Stimulated activated CD4-positive, alpha-beta T cell treated with anti-CD3 and anti-CD28 coated beads, Interleukin-4, amount 100 ng/mL, for 24 hours (primary cell): ENCODE measurements at regions not wholly inside any gene's neighbourhood (a gene's known extent, or its start where the extent isn't known, plus 50 kb on each side); places are given as distances from the start of the nearest gene placed in this dataset.

Source experiments
- DNase-seq: peaks from one replicate; pipeline ENCODE4 v3.0.0-alpha.2; 2020

GRCh38 chr20:59376109-59376841, 75.9 kb downstream of the EDN3 start:
- DNase-seq, result no peak

DNA sequence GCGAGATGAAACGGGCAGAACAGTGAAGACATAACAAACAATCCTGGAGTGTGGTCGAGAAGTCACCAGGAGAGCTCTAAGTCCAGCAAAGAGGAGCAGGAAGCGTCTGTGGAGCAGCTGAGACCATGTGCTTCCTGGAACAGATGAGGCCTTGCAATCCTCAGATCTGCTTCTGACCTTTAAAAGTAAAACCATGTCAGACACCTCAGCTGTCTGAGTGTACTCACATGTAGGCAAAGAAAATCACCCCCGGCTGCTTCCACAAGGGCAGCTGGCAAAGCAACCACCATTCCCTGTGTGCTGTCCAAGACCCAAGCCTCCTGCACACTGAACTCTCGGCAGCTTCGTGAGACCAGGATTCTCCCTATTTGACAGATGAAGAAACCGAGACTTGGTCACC, 76.6 kb downstream of the EDN3 start:
- DNase-seq, result no peak

DNA sequence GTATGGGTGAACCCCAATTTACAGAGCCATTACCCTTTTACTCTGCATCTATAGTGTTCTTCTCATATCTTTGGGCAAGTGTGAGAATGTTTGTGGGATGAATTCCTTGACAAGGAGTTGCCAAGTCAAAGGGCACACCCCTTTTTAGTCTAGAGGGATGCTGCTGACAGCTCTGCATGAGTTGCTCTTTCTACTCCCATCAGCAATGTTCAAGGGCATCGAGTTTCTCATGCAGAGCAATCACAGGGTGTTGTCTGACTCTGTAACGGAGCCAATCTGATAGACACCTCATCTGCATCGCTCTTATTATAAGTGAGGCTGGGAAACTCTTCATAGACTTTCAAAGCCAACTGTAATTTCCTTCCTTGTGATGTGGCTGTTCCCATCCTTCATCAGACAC, 77.4 kb downstream of the EDN3 start:
- DNase-seq, result no peak

- DNase-seq, result no peak
These were observed 78.0 kb downstream of the EDN3 start for GRCh38 chr20:59378396-59378795.

GRCh38 chr20:59378966-59379365, 78.6 kb downstream of the EDN3 start:
- no peak for DNase-seq

DNA sequence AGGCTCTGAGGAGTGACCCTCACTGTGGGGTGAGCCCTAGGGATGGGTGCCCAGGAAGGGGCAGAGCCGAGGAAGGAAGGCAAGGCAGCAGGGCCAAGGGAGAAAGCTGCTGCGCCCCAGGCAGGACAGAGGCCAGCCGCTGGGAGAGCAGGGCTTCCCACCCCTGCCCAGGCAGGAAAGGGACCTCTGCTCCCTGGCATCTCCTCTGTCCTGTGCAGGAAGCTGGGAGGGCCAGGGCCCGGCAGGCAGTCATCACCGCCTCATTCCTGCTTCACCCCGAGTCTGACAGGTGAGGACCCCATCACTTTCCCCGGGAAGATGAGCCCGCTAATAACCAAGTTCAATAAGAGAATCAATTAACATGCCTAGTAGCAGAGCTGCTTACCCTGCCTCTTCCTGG, 81.3 kb downstream of the EDN3 start:
- no peak for DNase-seq

GRCh38 chr20:59382157-59382725, 81.8 kb downstream of the EDN3 start:
- no peak for DNase-seq

DNA sequence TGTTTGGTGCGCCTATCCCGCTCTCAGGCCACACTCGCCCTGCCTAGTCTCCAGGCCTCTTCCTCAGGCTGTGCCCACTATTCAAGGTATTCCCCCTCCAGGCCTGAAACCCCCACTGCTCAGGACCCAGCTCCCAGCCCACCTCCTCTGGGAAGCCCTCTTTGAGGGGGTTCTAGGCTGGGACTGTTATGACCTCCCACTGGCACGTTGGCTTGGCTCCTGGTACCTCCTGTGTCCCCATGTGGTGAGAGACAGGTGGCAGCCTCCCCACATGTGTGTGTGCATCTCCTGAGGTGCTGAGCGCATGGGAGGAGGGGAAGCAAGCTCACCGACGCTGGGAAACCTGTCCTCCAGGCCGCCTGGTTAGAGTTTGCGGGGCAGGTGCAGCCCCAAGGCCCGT, 82.5 kb downstream of the EDN3 start:
- no peak for DNase-seq

DNA sequence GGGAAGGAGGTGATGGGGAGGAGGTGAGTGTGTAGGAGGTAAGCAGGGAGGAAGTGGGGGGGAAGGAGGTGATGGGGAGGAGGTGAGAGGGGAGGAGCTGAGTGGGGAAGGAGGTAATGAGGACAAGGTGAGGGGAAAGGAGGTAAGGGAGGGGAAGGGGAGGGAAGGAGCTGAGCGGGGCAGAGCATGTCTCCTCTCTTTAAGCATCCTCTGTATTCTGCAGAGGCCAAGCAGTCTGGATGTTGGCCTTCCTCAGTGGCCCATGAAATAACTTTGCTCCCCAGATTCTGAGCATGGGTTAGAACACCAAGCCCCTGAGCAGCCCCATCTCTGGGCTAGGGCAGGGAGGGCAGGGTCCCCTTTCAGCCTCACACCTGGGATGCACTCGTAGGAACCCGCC, 84.6 kb downstream of the EDN3 start:
- DNase-seq, result no peak

GRCh38 chr20:59385480-59385879, 85.1 kb downstream of the EDN3 start:
- no peak for DNase-seq

DNA sequence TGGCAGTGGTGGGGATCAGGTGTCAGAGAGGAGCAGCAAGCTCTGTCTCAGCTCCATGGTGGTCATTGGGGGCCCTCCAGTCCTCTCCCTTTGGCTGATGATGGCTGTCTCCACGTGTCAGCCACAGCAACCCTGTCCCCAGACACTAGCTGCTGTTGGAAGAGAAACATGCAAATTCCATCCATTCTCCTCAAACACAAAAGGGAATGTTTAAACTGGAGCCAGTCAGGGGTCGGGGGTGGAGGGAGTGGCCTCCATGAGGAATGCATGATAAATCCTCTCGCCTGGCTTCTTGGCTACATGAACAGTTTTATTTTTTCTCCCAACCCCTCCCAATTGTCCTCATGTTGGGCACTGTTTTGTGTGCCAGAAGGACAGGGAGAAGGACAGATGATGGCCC, 86.4 kb downstream of the EDN3 start:
- DNase-seq, result no peak

DNA sequence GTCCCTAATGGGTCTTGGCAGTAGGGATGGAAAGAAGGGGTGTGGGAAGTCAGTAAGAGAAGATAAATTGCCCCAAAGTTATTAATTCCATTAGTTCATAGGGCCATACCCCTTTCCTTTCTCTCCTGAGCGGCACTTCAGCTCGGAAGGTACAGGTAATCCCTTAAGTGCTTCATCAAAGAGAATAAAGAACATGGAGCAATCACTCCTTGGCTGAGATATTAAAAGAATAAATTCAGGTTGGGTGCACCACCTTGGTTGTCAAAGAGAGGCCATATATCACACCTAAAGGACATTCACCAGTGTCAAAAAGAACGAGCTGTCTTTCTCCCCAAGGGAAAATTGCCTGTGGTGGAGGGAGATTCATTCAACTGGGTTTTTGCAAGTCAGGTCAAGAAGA, 87.5 kb downstream of the EDN3 start:
- no peak for DNase-seq

- no peak for DNase-seq
These were observed 88.0 kb downstream of the EDN3 start for GRCh38 chr20:59388402-59388801.

GRCh38 chr20:59390437-59390836, 90.0 kb downstream of the EDN3 start:
- DNase-seq, result no peak

- DNase-seq, result no peak
These were observed 91.6 kb downstream of the EDN3 start for GRCh38 chr20:59391975-59392374.

GRCh38 chr20:59392736-59393135, 92.3 kb downstream of the EDN3 start:
- DNase-seq, result no peak

- no peak for DNase-seq
These were observed 92.7 kb downstream of the EDN3 start for GRCh38 chr20:59393142-59393541.

DNA sequence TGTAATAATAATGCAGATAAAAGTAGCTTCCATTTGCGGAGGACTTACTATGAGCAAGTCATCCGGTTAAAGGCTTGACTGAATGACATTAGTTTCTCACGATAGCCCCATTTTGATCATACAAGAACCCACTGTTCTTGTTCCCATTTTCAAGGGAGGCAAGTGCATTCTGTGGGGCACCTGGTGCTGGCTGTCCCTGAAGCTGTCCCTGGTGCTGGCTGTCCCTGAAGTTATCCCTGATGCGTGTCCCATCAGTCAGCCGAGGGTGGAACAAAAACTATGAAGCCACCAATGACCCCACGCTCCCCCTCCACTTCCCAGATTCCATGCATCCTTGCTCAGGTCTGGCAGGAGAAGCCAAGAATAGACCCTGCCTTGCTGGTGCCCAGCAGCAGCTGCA, 95.3 kb downstream of the EDN3 start:
- DNase-seq, result no peak

DNA sequence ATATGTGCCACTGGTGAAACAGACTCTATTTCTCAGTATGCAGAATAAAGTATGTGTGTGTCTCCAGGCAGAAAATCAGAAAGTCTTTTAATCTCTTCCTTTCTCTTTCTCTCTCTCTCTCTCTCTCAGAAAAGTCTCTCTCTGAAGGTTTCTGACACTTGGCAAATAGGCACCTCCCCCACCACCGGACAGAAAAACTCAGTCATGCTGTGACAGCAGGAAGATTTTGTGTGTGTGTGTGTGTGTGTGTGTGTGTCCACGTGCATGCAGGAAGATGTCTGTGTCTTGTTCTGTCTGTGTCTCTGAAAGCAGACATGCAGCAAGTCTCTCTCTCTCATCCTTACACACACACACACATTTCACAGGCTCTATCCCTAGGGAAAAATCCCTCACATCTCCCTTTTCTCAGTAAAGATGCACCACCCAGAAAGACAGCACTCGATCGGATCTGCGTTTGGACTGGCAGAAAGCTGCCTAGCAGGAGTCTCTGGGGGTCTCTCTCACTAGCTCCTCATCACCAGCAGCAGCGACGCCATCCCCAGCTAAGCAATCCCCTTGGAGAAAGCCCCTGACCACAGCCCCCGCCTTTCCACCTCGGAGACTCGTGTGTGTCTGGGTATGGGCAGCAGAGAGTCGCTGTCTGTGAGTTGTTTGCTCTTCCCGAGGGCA, 98.3 kb downstream of the EDN3 start:
- no peak for DNase-seq

DNA sequence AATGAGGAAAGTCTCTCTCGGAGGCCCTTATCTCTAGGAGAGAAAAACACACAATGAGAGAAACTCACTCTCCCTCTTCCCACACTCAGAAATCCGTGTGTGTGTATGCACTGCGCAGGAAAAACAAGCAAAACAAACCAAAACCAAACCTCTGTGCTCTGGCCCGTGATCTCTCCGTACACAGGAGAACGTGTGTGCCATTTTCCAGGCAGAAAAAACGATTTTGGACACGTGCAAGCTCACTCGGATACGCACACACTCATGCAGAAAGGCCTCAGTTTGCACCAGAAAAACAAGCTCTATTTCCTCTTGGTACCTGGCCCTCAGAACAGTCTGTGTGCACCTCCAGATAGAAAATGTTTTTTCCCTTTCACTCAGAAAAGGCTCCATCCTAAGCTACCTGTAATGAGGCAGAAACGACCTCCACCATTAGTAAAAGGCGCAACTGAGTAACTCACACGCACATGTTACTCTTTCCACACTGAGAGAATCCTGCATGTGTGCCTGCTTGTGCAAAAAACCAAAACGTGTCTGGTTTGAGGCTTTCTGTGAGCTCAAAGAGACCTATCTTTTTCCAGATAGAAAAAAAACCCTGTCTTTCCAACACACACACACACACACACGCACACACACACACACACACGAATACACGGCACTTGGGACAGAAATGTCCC, 99.2 kb downstream of the EDN3 start:
- no peak for DNase-seq

DNA sequence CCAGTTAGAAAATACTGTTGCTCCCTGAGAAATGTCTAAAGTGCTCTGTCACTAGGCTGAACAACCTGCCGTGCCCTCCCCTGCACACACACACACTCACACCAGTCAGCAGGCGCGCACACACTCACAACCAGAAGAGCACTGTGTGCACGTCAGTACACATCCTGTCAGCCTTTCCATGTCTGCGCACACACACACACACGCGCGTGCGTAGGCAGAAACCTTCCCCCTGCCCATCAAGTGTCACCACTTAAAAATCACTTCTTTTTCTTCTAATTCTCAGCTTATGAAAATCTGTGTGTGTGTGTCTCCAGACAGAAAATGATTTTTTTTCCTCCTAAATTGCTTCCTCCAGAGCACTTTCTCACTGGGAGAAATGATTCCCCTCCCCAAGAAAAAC, 100.3 kb downstream of the EDN3 start:
- peak; percentile 19 for DNase-seq

GRCh38 chr20:59402681-59403080, 102.3 kb downstream of the EDN3 start:
- no peak for DNase-seq

DNA sequence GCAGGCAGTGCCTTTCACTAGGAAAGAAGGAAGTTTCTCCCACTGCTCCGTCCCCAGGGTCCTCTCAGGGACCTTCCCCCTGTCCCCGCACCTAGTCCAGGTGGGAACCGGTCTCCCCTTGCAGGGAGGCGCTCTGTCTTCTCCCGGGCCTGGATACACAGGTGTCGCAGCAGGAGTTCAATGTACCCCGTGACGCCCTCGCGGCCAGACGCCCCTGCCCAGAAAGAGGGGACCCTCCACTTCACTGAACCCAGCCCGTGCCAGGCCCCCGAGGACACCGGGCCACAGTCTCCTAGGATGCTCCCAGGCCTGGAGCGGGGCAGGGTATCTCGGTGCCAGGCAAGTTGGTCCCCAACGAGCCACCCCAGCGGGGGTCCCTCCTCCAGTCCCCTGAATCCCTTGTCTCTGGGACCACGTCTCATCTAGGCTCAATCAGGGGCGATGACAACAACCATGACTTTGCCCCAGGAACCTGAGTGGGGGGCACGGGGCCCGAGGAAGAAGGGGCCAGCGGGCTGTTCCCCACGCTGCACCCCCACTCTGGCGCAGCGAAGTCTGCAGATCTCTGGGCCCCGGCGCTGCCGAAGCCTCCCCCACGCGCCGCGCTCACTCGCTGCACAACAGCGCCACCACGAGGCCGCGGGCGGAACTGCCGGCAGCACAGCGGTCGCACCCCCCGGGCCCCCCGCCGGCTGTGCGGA, 103.0 kb downstream of the EDN3 start:
- peak; percentile 76 for DNase-seq
